GM12878 (cell line): ENCODE measurements at regions not wholly inside any gene's neighbourhood (a gene's known extent, or its start where the extent isn't known, plus 50 kb on each side); places are given as distances from the start of the nearest gene placed in this dataset.

Experiments
- ATAC-seq: fragments of 200-7000 bp; cut with Tn5 transposase; 3 replicates; pipeline ENCODE4 v1.9.1; 2020; ENCODE audit warnings: mild to moderate bottlenecking, moderate library complexity
- BruUV-seq: library from RNA; stranded (reverse); fragments of 400-500 nt; replicated peaks from 2 replicates; lab custom pipeline; 2021; lab: Mats Ljungman, UMichigan
- CTCF ChIA-PET: fragments of 300-600 bp; sonication (Branson Sonifier 250); formaldehyde crosslinking; extraction: SDS; loops from one replicate; lab custom pipeline; 2021; ENCODE audit warnings: inconsistent platforms; lab: Yijun Ruan, JAX
- POLR2A ChIA-PET: fragments of 350-600 bp; formaldehyde crosslinking; extraction: SDS; loops from one replicate; lab custom pipeline; 2021; ENCODE audit warnings: inconsistent platforms; lab: Charles Lee
- RAD21 ChIA-PET: fragments of 300-600 bp; sonication (Branson Sonifier 250); formaldehyde crosslinking; loops from one replicate; lab custom pipeline; 2023; ENCODE audit warnings: antibody characterized with exemption; ENCODE audit not compliant: unreplicated experiment; lab: Charles Lee
- SMC1A ChIA-PET: fragments of 300-600 bp; sonication (Branson Sonifier 250); formaldehyde crosslinking; loops from one replicate; lab custom pipeline; 2023; ENCODE audit not compliant: unreplicated experiment, uncharacterized antibody; lab: Charles Lee
- DNase-seq: peaks from one replicate; pipeline ENCODE4 v3.0.0-alpha.2; 2011; ENCODE audit warnings: low read depth, low spot score
- FAIRE-seq: peaks from 3 replicates; lab custom pipeline; 2011; peaks lifted over from hg19 to GRCh38; lab: Jason Lieb, UNC
- H2AFZ ChIP-seq: 2 replicates; pipeline ENCODE4 v1.6.0; 2011; ENCODE audit warnings: low read depth, low read length, control low read depth; ENCODE audit not compliant: control insufficient read depth
- H3K27ac ChIP-seq: 2 replicates; pipeline ENCODE4 v1.5.1; 2011; ENCODE audit warnings: control low read depth; ENCODE audit not compliant: control insufficient read depth, insufficient read depth
- H3K27me3 ChIP-seq, 2 experiments: replicated peaks in 1 of 2; 2 replicates each; pipeline versions ENCODE4 v1.6.0 to v1.6.1; 2011; ENCODE audit warnings: low read length in 1 of 2; ENCODE audit not compliant: control insufficient read depth in 2 of 2, insufficient read depth in 2 of 2
- H3K36me3 ChIP-seq, 2 experiments: 2 replicates each; pipeline ENCODE4 v1.5.1; 2011; ENCODE audit warnings: low read length in 1 of 2; ENCODE audit not compliant: control insufficient read depth in 2 of 2, insufficient read depth in 2 of 2
- H3K4me1 ChIP-seq: 2 replicates; pipeline ENCODE4 v1.6.1; 2011; ENCODE audit warnings: mild to moderate bottlenecking, low read length, moderate library complexity, mixed read lengths; ENCODE audit not compliant: control insufficient read depth, insufficient read depth
- H3K4me2 ChIP-seq: 2 replicates; pipeline ENCODE4 v1.6.0; 2011; ENCODE audit warnings: control low read depth; ENCODE audit not compliant: control insufficient read depth, insufficient read depth
- H3K4me3 ChIP-seq: fragments of 200-600 bp; sonication (generic); 2 replicates; pipeline ENCODE4 v1.5.1; 2016
- H3K79me2 ChIP-seq: 2 replicates; pipeline ENCODE4 v1.6.0; 2011; ENCODE audit warnings: low read length; ENCODE audit not compliant: control insufficient read depth, insufficient read depth
- H3K9ac ChIP-seq: 2 replicates; pipeline ENCODE4 v1.8.0; 2011; ENCODE audit warnings: low read length, control low read depth, mixed read lengths; ENCODE audit not compliant: control insufficient read depth, insufficient read depth
- H3K9me3 ChIP-seq: replicated peaks from 3 replicates; pipeline ENCODE4 v1.5.1; 2011; ENCODE audit warnings: mild to moderate bottlenecking, low read length; ENCODE audit not compliant: control insufficient read depth, insufficient read depth
- H4K20me1 ChIP-seq: 2 replicates; pipeline ENCODE4 v1.6.0; 2011; ENCODE audit not compliant: control insufficient read depth, insufficient read depth
- E2F8 ChIP-seq: fragments of 450-650 bp; IDR thresholded peaks from 2 replicates; pipeline ENCODE4 v1.6.1; 2018; ENCODE audit warnings: mild to moderate bottlenecking, low read depth, moderate library complexity; ENCODE audit not compliant: partially characterized antibody
- RCOR1 ChIP-seq: conservative IDR thresholded peaks from 2 replicates; pipeline ENCODE4 v1.6.1; 2012; ENCODE audit warnings: low read depth, low read length, improper control_type of control experiment
- SMARCA5 ChIP-seq: fragments of 450-650 bp; IDR thresholded peaks from 2 replicates; pipeline ENCODE4 v1.6.1; 2017; ENCODE audit warnings: mild to moderate bottlenecking
- YY1 ChIP-seq: IDR thresholded peaks from 2 replicates; pipeline ENCODE4 v1.6.1; 2011; ENCODE audit warnings: low read depth, mild to moderate bottlenecking, low read length
- WGBS: methylation state at CpG from one replicate; pipeline ENCODE4 v1.1.6; 2016; ENCODE audit warnings: low lambda C conversion rate; ENCODE audit not compliant: insufficient replicate concordance, insufficient coverage; ENCODE audit errors: missing lambda C conversion rate; 5-methylcytosine and 5-hydroxymethylcytosine counted together
- in situ Hi-C: fragments of 300-500 bp; cut with MboI; formaldehyde crosslinking; loops from 9 replicates; pipeline ENCODE4 v1.14.3; 2018; ENCODE audit warnings: mixed read lengths
- intact Hi-C: fragments of 100-400 bp; cut with micrococcal nuclease; formaldehyde crosslinking; loops from one replicate; pipeline ENCODE4 v1.14.2; 2022; ENCODE audit not compliant: unreplicated experiment

DNA sequence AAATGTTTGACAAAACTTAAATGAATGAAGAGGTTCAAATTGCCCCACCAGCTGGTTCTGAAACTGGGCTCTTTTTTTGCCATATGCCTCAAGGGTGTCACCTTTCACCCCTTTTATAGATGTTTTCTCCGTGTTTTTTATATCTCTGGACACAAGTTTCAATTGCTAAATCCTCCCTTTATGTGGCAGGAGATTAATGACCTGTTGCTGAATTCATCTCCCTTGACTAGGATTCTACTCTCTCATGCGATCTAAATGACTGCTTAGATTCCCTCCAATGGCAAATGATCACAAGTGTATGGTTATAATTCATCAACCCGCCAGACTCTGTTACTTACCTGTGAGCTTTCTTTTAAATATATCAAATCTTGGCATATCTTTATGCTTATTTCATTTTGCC is 677.0 kb upstream of the POT1 start (continued):
- TF ChIP-seq E2F8 (no peak), YY1 (no peak)

DNA sequence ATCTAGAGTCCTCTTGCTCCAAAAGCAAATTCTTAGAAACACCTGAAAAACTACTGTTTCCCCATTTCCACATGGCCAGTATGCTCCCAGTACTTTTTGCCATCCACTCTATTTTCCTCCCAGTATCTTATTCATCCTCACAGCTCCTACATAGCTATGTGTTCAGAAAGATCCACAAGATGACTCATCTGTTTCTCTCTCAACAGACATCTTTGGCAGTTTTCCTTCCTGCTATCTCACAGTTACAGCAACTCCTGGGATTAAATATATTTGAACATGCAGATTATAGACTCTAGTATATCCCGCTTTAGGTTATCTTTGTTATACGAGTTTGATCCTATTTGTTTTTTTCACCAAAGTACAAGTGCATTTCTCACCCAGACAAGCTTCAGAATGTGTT is 675.6 kb upstream of the POT1 start:
- CTCF ChIA-PET = interaction anchor here (0.6 kb wide), 1 partner anchor 1451 kb away, joined by 3 read pairs; no protein-coding TSS in a partner anchor
- Histone ChIP-seq H3K4me1 (no peaks in the 10 kb centered on the region), H3K4me3 (no peak overlapping the region), H3K79me2 (no peaks in the 10 kb centered on the region), H3K4me2 (no peak overlapping the region), H3K27ac (no peak overlapping the region), H3K27me3 (no peaks in the 10 kb centered on the region), H4K20me1 (no peaks in the 10 kb centered on the region), H3K36me3 (no peaks in the 10 kb centered on the region), H3K9me3 (no peaks in the 10 kb centered on the region), H3K9ac (no peak overlapping the region), H2AFZ (no peak overlapping the region)
- SMC1A ChIA-PET = interaction anchor here (0.6 to 0.8 kb wide), 2 partner anchors 16 to 1632 kb away, joined by 3 read pairs; no protein-coding TSS in a partner anchor
- POLR2A ChIA-PET = no interaction called here
- DNase-seq (no peak), FAIRE-seq (no peak), ATAC-seq (no peak)
- BruUV-seq = no TSS peak
- RAD21 ChIA-PET = no interaction called here
- WGBS = 69% methylated on average over 2 of the region's 2 CpGs
- in situ Hi-C loops (no loop called here), intact Hi-C loops (no loop called here)
- no peak for TF ChIP-seq SMARCA5
- TF ChIP-seq RCOR1 = no peak
